ENCODE measurements at regions not wholly inside any gene's neighbourhood (a gene's known extent, or its start where the extent isn't known, plus 50 kb on each side); places are given as distances from the start of the nearest gene placed in this dataset.

DNA sequence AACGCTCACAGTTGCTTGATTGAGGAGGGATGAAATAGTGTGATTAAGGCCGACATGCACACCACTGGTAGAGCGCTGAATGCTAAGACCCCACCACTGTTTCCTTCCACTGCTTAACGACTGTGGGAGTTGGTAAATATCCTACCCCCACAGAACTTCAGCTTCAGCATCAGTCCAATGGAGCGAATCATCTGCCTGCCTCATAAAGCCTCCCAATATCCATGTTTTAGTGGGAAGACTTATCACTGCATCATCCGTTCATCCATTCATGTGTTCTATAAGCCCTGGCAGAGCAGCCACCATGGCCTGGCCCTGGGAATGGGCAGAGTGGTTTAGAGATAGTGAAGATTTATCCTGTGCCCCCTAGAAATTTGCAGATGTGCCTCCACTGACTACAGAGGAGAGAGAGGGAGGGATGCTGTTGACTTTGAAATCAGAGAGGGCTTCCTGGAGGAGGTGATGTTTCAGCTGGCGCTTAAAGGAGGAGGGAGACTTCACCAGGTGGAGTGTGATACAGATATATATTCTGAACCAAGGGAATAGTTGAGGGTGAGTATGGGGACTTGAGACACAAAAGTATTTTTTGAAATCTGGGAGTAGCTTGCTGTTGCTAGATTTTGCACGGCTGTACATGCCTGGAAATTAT is 71.9 kb upstream of the STX18 start:
- CTCF ChIA-PET = no interaction called here
- POLR2A ChIA-PET = no interaction called here
- TF ChIP-seq, protein P1, sequence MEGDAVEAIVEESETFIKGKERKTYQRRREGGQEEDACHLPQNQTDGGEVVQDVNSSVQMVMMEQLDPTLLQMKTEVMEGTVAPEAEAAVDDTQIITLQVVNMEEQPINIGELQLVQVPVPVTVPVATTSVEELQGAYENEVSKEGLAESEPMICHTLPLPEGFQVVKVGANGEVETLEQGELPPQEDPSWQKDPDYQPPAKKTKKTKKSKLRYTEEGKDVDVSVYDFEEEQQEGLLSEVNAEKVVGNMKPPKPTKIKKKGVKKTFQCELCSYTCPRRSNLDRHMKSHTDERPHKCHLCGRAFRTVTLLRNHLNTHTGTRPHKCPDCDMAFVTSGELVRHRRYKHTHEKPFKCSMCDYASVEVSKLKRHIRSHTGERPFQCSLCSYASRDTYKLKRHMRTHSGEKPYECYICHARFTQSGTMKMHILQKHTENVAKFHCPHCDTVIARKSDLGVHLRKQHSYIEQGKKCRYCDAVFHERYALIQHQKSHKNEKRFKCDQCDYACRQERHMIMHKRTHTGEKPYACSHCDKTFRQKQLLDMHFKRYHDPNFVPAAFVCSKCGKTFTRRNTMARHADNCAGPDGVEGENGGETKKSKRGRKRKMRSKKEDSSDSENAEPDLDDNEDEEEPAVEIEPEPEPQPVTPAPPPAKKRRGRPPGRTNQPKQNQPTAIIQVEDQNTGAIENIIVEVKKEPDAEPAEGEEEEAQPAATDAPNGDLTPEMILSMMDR (IDR thresholded peaks at IDR 0.05; ENCODE audit: low read depth, low read length) = no peak
- no peaks in the 10 kb centered on the region for H3K27me3 ChIP-seq (ENCODE audit: control insufficient read depth, insufficient read depth, low read length)
- no peak overlapping the region for H3K27ac ChIP-seq (ENCODE audit: low read depth, low read length)
- H3K4me3 ChIP-seq (ENCODE audit: low read depth, low read length) = no peak overlapping the region
- peaks cover under 1% of the 10 kb centered on the region; the same call in 1 of the 2 replicates for H3K9me3 ChIP-seq (ENCODE audit: control insufficient read depth, insufficient read depth, low read length)
- no peak for DNase-seq (ENCODE audit: low read depth, low spot score)

DNA sequence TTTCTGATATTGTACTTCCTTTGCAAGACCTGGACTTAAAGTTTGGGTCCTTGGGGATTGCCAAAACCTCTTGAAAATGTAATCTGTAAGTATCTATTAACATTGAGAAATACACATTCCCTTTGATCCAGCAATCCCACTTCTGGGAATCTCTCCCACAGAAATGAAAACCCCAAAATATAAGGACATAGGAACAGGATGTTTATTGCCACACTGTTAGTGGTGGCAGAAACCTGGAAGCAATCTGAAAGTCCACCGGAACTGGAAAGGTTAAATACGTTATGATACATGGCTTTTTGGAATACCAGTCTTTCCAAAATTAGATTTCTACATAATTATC is 71.2 kb upstream of the STX18 start:
- TF ChIP-seq, protein P1 (IDR thresholded peaks at IDR 0.05; ENCODE audit: low read depth, low read length) = no peak
- no peaks in the 10 kb centered on the region for H3K27me3 ChIP-seq (ENCODE audit: control insufficient read depth, insufficient read depth, low read length)
- CTCF ChIA-PET = no interaction called here
- no peak for DNase-seq (ENCODE audit: low read depth, low spot score)
- no peak overlapping the region for H3K27ac ChIP-seq (ENCODE audit: low read depth, low read length)
- H3K9me3 ChIP-seq (ENCODE audit: control insufficient read depth, insufficient read depth, low read length) = no peaks in the 10 kb centered on the region; the same call in 1 of the 2 replicates
- POLR2A ChIA-PET = no interaction called here
- H3K4me3 ChIP-seq (ENCODE audit: low read depth, low read length) = no peak overlapping the region

DNA sequence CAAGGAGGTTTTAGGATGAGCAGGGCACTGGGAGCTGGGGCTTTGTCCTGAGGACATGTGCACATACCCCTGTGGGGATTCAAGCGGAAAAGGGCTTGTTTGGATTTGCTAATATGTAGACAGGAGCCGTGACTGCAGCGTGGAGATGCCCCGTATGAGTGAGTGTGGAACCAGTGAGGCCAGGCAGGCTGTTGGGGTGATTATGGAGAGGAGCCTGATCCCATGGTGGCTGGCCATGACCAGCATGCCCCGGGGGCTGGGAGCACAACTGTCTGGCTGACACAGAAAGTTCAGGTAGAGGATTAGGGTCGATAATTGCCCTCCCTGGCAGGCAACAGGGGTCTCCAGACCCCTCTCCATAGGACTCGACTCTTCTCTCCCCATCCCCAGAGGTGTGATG is 68.8 kb upstream of the STX18 start:
- no peak for DNase-seq (ENCODE audit: low read depth, low spot score)
- ChIA-PET CTCF (no interaction called here), POLR2A (no interaction called here)
- no peak overlapping the region for H3K4me3 ChIP-seq (ENCODE audit: low read depth, low read length)
- TF ChIP-seq, protein P1 (IDR thresholded peaks at IDR 0.05; ENCODE audit: low read depth, low read length) = no peak
- no peaks in the 10 kb centered on the region; the same call in 1 of the 2 replicates for H3K9me3 ChIP-seq (ENCODE audit: control insufficient read depth, insufficient read depth, low read length)
- H3K27ac ChIP-seq (ENCODE audit: low read depth, low read length) = no peak overlapping the region
- H3K27me3 ChIP-seq (ENCODE audit: control insufficient read depth, insufficient read depth, low read length) = no peaks in the 10 kb centered on the region

DNA sequence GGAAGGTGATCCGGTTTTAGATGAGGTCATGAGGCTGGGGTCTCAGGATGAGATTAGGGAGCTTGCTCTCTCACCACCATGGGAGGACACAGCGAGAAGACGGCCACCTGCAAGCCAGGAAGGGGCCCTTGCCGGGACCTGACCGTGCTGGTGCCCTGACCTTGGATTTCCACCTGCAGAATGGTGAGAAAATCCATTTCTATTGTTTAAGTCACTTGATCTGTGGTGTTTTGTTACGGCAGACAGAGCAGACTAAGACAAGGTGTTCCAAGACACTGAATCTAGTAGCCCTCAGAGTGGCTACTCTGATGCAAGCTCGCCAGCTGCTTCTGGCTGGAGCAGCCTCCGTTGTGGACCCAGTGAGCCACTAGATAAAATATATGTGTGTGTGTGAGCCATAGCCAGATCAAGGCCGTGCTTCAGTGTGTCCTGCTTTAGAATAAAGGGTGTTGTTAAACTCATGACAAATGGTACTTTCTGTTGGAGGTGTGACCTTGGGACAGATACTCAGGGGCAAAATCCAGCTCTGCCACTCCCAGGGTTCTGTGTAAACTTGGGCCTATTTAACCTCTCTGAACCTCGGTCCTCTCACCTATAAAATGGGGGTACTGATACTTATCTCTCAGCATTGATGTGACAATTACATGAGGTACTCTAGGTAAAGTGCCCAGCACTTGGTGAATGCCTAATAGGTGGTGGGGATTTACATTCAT is 67.9 kb upstream of the STX18 start:
- CTCF ChIA-PET = interaction anchor here (1.2 kb wide), 1 partner anchor 91 kb away, joined by 3 read pairs; no protein-coding TSS in a partner anchor
- TF ChIP-seq, protein P1 (IDR thresholded peaks at IDR 0.05; ENCODE audit: low read depth, low read length) = no peak

DNA sequence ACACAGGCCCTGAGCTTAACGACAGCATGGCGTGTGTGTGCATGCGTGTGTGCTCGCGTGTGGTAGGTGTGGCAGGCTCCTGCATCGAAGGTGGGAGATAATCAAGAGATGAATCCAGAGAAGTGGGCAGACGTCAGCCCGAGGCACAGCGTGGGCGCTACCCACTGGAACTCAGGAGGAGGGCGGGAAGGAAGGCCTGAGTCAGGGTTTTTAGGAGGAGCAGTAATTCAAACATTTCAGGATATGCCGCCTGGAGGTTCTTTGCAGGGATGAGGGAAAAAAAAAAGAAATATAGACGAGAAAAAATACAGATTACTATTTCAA is 66.3 kb upstream of the STX18 start:
- no peak overlapping the region for H3K27ac ChIP-seq (ENCODE audit: low read depth, low read length)
- no peak for DNase-seq (ENCODE audit: low read depth, low spot score)
- H3K9me3 ChIP-seq (ENCODE audit: control insufficient read depth, insufficient read depth, low read length) = no peaks in the 10 kb centered on the region; the same call in 1 of the 2 replicates
- TF ChIP-seq, protein P1 (IDR thresholded peaks at IDR 0.05; ENCODE audit: low read depth, low read length) = no peak
- no peak overlapping the region for H3K4me3 ChIP-seq (ENCODE audit: low read depth, low read length)
- ChIA-PET POLR2A (no interaction called here), CTCF (no interaction called here)
- H3K27me3 ChIP-seq (ENCODE audit: control insufficient read depth, insufficient read depth, low read length) = no peaks in the 10 kb centered on the region

More for the DNA sequence above, 67.9 kb upstream of the STX18 start:
- Histone ChIP-seq H3K27ac (ENCODE audit: low read depth, low read length) (no peak overlapping the region), H3K4me3 (ENCODE audit: low read depth, low read length) (no peak overlapping the region), H3K9me3 (ENCODE audit: control insufficient read depth, insufficient read depth, low read length) (no peaks in the 10 kb centered on the region; the same call in 1 of the 2 replicates), H3K27me3 (ENCODE audit: control insufficient read depth, insufficient read depth, low read length) (no peaks in the 10 kb centered on the region)
- DNase-seq (ENCODE audit: low read depth, low spot score) = no peak
- POLR2A ChIA-PET = no interaction called here

Data from AG04450 (cell line).